ENCODE measurements at regions not wholly inside any gene's neighbourhood (a gene's known extent, or its start where the extent isn't known, plus 50 kb on each side); places are given as distances from the start of the nearest gene placed in this dataset.

GRCh38 chr18:65661391-65661790 is 89.4 kb upstream of the CDH7 start:
- TF ChIP-seq POLR2AphosphoS5 (IDR thresholded peaks at IDR 0.05) (no peak), EP300 (IDR thresholded peaks at IDR 0.05) (no peak), CTCF (IDR thresholded peaks at IDR 0.05) (no peak), POLR2A (IDR thresholded peaks at IDR 0.05; ENCODE audit: low read depth) (no peak)

Data from esophagus muscularis mucosa (tissue), 4 donors.